GM12872 (cell line): ENCODE measurements at regions not wholly inside any gene's neighbourhood (a gene's known extent, or its start where the extent isn't known, plus 50 kb on each side); places are given as distances from the start of the nearest gene placed in this dataset.

Source experiments
- CTCF ChIP-seq: IDR thresholded peaks from 3 replicates; pipeline ENCODE4 v1.5.1; 2011; ENCODE audit warnings: low read depth, mild to moderate bottlenecking, low read length, moderate library complexity; ENCODE audit not compliant: insufficient read depth

GRCh38 chr11:100419518-100419917 is 267.6 kb upstream of the ARHGAP42 start:
- no peak for TF ChIP-seq CTCF

DNA sequence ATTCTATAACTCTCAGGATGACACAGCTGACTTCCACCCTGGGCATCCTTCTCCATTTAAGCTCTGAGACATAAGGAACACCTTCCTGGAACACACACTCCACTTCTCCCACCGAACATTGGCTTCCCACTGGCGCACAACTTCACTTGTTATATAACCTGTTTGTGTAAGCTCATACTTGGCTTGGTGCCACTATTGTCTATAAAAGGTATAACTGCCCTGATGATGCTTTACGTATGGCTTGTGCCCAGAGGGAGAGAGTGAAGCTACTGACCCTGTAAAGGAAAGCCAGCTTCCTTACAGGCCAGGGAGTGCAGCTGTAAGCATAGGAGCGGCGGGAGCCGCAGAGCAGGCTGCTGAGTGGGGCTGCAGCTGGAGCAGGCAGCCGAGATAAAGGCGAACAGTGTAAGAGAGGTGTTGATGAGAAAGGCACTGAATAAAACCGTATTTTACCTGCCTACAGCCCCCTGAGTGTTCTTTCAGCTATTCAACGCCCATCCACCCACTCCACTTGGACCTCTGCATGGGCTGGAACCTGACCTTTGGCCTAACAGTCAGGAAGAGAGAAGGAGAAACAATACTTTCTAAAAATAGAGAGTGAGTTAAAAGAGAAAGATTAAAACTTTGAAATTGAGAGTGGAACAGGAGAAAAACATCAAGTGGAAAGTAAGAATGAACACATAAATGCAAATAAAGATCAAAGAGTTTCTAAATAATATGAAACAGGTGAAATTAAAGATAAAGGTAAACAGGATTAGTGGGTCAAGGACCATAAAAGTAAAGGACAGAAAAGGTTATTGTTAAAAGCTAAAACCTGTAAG is 252.1 kb upstream of the ARHGAP42 start:
- TF ChIP-seq CTCF = no peak

DNA sequence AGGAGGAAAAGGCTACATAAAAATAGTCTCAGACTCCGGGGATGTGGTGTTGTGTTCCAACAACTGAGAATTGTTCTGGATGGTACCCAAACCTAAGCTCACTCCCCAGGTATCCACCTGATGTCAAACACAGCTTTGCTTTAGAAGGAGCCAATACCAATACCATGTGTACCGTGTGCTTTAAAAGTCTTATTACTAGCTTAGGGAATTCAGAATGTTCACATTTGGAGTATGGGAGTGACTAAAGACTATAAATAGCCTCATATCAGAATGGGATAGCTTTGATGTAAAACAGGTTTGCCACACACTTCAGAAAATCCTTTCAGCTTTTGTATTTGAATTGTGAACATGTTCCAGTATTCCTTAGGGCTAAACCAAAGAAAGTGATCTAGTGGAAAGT is 248.7 kb upstream of the ARHGAP42 start:
- TF ChIP-seq CTCF = no peak

- TF ChIP-seq CTCF = no peak
Measured at GRCh38 chr11:100441086-100441485, 246.0 kb upstream of the ARHGAP42 start.

DNA sequence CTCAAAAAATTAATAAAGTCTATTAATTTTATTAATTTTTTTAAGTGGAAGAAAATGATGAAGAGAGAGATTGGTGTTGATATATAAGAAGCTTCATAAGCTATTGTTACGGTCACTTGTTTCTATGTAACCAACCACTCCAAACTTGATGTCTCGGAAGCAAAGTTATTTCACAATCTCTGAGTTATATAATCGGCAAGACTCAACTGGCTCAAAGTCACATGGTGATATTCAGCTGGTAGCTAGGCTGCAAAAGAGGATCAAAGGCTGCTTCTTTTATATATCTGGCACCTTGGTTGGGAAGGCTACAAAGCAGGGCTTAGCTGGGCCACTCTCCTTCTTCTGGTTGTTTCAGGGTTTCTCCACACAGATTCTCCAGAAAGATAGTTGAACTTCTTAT is 245.1 kb upstream of the ARHGAP42 start:
- TF ChIP-seq CTCF = no peak

DNA sequence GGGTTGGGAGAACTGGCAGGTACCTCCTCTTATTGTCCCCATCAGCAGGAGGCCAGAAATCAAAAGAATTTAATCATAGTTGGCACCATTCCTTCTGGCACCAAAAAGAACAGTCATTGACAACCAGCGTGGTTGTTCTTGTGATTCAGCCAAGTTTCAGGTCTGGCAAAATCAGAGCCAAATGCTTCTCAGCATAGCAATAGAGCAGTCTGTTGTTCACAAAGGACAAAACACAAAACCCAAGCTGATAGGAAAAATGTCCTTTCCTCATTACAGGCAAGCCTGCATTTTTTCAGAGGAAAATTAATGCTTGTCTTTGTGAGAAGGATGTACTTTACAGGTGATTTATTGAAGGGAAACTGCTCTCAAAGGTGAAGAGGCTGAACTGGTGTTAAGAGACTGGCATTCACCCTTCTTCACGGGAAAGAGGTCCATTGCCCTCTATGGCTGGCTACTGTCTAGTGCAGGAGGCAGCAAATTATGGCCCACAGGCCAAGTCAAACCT is 241.8 kb upstream of the ARHGAP42 start:
- no peak for TF ChIP-seq CTCF

GRCh38 chr11:100459811-100460210 is 227.3 kb upstream of the ARHGAP42 start:
- TF ChIP-seq CTCF = no peak
